NCI-H510A (cell line): ENCODE measurements at regions not wholly inside any gene's neighbourhood (a gene's known extent, or its start where the extent isn't known, plus 50 kb on each side); places are given as distances from the start of the nearest gene placed in this dataset.
"Not testable (repeated sequence)": the region's sequence is repeated elsewhere in the genome, so short reads cannot be mapped to it uniquely, and the experiment has no call there.

Source experiments
- DNase-seq: peaks from one replicate; lab custom pipeline; 2025; lab: John Stamatoyannopoulos, UW

DNA sequence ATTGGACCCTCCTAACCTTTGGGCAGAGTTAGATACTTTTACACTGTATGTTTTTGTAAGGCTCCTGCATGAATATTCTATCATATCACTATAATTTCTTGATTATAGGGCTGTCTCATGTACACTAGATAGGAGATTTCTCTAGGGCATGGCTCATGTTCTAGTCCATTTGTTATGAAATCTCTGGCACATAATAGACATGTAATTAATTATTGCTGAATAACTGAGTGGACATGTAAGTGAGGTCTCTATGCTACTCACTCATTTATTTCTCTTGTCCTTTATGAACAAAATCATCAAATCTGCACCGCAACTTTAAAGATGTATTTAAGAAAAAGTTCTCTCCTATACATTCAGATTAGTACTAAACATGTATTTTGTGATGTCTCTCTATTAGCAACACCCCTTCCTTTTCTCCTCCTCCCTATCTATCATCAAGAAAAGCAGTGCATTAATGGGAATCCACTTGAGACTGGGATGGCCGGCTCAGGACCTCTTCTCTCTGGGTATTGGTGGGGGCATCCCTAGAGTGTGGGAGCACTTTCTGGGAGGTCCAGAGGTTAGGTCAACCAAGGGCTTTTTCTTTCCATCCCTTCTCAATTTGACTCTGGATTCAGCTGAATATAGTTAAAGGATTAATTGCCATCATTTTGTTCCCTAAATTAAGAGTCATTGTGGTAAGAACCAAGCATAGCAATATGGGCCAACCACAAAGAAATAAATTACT lies 168.0 kb upstream of the HMGA2 start:
- no peak for DNase-seq

DNA sequence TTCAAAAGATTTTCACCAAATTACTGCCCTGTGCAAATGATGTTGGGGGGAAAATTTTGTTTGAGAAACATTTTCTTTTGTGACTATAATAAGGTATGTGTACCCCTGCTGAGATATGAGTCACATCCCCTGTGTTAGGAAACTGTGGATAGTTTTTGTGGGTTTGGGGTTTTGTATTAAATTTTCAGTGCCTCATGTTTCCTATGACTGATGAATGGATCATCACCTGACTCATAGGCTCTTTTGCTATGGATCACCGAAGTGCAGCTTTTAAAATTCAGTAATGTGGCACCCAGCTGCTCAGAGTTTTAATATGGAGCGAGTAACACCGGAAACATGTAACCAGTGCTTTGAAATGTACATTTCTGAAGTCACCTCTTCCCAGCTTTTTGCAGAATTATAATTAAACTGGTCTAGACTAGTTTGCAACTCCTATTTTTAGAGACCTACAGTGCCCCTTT lies 167.4 kb upstream of the HMGA2 start:
- no peak for DNase-seq

DNA sequence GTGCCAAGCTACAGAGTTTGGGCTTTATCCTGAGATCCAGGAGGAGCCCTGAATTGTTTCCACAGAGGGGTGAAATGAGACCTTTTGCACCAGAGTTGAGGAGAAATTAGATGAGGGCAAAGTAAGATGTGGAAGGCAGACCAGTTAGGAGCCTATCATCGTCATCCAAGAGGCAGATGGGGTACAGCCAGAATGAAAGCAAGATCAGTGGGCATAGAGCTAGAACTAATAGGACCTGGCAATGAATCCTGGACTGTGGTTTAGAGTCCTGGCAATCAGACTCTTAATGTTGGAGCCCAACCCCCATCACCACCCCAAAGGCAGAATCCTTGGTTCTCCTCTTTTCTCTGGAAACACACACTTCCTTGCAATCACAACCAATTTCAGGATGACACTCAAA lies 166.6 kb upstream of the HMGA2 start:
- no peak for DNase-seq

GRCh38 chr12:65658360-65658759 lies 165.9 kb upstream of the HMGA2 start:
- no peak for DNase-seq

DNA sequence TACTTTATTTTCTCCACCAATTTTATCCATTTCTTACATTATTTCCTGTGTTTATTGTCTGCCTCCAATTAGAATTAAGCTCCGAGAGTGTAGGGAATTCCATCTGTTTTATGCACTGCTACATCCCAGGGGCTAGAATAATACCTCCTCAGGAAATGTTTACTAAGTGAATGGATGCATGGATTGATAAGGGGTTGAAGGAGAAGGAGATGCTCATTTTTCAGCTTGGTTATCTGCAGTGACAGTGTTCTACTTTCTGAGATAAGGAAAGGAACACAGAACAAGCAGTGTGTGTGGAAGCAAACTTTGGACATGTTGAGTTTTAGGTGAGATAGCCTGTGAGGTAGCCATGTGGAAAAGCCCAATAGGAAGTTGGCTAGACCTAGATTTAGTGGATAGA lies 164.6 kb upstream of the HMGA2 start:
- no peak for DNase-seq

DNA sequence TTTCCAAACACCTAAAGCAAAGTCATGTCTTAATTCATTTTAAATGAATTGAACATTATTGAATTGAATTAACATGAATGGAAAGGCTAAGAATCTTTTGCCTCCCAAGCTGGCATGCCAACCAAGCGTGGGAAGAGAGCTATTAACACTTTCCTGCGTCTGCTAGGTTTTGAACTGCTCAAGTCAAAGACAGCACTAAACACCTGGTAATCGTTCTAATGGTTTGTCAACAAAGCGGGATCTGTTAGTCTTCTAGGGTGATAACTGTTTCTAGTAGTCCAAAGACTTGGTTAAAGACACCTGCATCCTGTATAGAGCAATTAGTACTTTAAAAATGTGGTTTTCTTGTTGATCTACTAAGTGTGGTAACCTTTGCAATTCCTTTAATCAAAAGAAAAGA lies 164.2 kb upstream of the HMGA2 start:
- no peak for DNase-seq

DNA sequence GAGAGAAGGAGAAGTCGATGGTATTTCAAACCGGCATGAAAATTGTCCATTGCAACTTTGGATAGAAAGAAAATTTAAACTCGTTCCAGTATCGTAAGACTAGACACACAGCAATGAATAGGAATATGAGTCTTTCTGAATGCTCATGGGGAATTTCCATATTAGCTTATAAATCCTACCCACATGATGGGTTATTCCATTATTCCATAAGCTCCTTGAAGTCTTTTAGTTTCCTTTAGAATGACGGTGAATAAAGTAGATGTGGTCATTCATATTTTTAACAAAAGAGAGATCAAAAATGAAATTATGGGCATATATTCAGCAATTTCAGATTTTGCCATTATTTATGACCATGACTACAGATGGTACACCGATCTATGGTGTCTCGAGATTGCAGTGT lies 163.4 kb upstream of the HMGA2 start:
- no peak for DNase-seq

- DNase-seq: no peak
Observed at GRCh38 chr12:65662590-65662989, 161.7 kb upstream of the HMGA2 start.

DNA sequence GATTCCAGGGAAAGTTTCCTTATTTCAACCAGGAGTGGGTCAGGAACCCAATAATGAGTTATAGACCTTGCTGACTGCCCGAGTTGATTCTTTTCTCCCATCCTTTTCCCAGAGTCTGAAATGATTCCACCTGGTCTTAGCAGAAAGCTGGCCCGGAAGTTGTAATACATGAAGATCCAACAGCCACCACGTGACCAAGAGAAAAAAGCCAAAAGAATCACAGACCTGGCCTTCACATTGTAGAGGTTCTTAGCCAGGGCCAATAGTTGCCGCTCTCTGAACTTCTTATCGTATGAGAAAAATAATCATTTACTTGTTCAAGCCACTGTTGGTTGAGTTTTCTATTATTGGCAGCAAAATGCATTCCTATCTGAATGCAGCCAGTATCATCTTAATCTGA lies 161.2 kb upstream of the HMGA2 start:
- DNase-seq: no peak

DNA sequence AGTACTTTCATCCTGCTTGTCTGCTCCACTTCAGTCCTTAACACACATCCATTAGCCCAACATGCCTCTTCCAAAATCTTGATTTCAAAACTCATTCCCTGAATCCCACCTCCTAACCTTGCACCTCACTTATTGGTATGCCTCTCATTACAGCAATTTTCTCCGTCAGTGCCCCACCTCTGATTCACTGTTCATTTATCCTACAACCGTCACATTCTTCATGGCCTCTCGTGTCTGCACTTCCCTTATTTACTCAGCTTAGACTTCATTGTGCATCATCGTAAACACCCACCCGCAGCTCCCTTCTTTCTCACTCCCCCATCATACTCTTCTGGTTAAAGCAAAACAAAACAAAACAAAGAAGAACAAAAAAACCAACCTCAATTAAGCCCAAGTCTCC lies 160.6 kb upstream of the HMGA2 start:
- DNase-seq: no peak

GRCh38 chr12:65664715-65665250 lies 159.5 kb upstream of the HMGA2 start:
- DNase-seq: no peak

GRCh38 chr12:65665817-65666216 lies 158.5 kb upstream of the HMGA2 start:
- no peak for DNase-seq

DNA sequence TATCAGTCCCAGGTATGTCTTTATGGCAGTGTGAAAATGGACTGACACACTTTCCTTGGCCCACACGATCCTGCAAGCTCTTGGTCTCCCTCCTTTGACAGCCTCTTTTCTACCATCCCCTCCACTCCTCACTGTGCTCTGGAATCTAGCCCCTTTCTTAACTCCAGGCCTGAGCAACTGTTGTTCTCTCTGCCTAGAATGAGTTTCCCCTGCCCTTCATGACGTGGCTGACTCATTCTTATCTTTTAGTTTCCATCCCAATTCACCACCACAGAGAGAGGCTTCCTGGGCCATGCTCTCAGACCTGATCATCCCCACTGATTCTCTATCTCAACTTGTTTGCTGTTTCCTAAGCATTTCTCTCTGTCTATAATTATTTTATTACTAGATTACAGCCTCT lies 157.4 kb upstream of the HMGA2 start:
- no peak for DNase-seq

DNA sequence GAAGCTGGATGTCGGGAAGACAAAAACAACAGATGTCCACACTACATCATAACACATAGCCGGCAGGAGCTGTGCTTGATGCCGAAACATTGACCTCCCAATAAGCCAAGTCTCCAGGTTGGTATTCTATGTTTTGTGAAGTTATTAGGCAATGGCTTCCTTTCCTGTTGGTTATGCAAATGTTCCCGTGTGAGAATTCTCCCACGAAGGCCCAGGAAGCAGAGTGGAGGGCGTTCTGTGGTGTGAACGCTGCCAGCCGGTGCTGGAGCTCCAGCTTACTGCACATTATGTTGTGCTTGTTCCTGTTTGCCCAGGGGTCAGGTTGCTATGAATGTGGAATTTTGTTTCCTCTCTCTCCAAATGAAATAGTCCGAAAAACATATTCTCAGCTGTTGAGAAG lies 156.4 kb upstream of the HMGA2 start:
- DNase-seq: no peak

GRCh38 chr12:65668981-65669695 lies 155.1 kb upstream of the HMGA2 start:
- no peak for DNase-seq

DNA sequence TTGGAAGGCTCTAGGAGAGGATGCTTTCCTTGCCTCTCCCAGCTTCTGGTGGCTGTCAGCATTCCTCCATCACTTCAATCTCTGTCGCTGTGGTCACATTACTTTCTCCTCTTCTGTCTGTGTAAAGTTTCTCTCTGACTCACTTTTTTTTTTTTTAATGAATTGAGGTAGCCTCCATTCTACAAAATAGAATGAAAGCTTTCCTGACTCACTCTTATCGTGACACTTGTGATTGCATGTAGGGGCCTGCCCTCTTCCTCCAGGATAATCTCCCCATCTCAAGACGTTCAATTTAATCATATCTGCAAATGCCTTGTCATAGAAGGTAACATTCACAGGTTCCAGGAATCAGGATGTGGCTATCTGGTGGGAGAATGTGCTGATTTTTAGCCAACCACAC lies 153.5 kb upstream of the HMGA2 start:
- DNase-seq: no peak

GRCh38 chr12:65672441-65672840 lies 151.8 kb upstream of the HMGA2 start:
- no peak for DNase-seq

- no peak for DNase-seq
Observed at GRCh38 chr12:65673156-65673690, 151.1 kb upstream of the HMGA2 start.

DNA sequence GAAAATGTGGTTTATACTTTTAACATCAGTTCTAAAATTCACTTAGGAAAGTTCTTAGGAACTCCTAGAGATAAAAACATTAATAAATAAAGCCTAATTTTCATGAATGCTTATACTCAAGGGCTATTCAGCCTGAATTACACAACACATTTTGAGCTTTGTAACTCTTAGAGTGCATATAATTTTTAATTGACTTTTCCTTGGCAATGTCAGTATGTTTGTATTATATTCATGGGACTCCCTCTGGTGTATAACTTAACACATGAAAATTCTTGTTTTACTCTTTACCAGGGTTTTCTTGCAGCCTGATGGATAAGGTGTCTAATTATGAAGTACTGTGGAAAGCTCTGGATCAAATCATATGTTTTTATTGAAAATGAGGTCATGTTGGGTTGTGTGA lies 150.6 kb upstream of the HMGA2 start:
- DNase-seq: no peak

DNA sequence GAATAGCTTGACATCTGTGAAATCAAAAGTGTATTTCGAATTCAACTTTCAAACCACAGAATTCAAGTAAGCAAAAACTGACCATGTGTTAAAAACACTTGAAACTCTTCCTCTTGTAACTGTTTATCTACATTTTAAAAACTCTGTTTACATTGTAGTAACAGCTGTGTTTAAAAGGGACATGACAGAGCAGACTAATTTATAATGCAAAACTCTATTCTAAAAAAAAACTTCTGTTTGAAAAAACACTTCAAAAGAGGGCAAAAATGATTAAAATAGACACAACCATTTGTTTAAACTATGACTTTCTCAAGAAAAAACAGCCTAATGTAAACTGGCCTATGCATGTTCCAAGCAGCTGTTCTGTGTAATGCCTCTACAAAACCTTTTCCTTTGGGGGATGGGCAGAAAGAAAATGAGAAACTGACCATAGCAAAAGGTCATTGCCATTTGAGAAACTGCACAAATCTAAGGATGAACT lies 149.1 kb upstream of the HMGA2 start:
- DNase-seq: no peak

- not testable (repeated sequence) for DNase-seq
Observed at GRCh38 chr12:65678172-65678571, 146.1 kb upstream of the HMGA2 start.

DNA sequence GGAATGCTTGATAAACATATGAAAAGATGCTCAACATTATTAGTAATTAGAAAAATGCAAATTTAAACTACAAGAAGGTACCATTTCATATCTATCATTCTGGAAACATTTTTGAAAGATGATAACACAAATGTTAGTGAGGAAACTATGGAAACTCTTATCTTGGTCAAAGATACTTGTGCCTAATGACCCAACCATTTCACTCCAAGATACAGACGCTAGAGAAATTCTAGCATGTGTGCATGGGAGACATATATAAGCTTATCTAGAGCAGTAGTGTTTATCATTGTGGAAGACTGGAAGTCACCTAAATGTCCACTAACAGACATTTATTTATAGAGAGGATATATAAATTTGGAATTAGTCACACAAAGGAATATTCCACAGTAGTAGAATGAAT lies 143.1 kb upstream of the HMGA2 start:
- DNase-seq: no peak

DNA sequence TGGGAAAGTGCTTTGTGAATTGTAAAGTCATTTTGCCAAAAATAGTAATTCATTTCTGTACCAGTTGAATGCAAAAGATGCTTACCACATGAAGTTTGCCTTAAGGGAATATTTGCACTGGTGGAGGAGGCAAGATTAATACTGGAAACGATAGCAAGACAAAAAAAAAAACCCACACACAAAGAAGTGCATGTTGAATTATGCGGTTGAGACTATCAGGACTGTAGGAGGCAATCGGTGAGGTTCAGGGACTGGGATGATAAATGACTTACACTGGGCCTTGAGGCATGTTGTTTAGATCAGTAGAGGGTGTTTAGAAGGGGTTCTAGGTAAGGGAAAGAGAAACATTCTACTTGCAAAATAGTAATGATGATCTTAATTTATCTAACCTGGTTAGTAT lies 142.2 kb upstream of the HMGA2 start:
- no peak for DNase-seq
